ENCODE measurements at regions not wholly inside any gene's neighbourhood (a gene's known extent, or its start where the extent isn't known, plus 50 kb on each side); places are given as distances from the start of the nearest gene placed in this dataset.

- no peak overlapping the region for H3K9ac ChIP-seq (ENCODE audit: low read depth, low read length, poor library complexity, severe bottlenecking)
- H3F3A ChIP-seq (ENCODE audit: low read depth), result no peaks in the 10 kb centered on the region
- no peak overlapping the region for H2AFZ ChIP-seq (ENCODE audit: low read length)
- H3K9me3 ChIP-seq (ENCODE audit: insufficient read depth, low read depth, low read length), result no peaks in the 10 kb centered on the region; the same call in 1 of the 2 replicates
- no peaks in the 10 kb centered on the region for H3K79me2 ChIP-seq (ENCODE audit: insufficient read depth, low read length)
- no peaks in the 10 kb centered on the region for H3K4me1 ChIP-seq (ENCODE audit: insufficient read depth, low read length, poor library complexity, severe bottlenecking)
- H3K4me3 ChIP-seq (ENCODE audit: low read length, poor library complexity, severe bottlenecking), result no peak overlapping the region
- no peak overlapping the region for H3K4me2 ChIP-seq (ENCODE audit: low read depth, low read length, poor library complexity, severe bottlenecking)
- TF ChIP-seq, protein P1, sequence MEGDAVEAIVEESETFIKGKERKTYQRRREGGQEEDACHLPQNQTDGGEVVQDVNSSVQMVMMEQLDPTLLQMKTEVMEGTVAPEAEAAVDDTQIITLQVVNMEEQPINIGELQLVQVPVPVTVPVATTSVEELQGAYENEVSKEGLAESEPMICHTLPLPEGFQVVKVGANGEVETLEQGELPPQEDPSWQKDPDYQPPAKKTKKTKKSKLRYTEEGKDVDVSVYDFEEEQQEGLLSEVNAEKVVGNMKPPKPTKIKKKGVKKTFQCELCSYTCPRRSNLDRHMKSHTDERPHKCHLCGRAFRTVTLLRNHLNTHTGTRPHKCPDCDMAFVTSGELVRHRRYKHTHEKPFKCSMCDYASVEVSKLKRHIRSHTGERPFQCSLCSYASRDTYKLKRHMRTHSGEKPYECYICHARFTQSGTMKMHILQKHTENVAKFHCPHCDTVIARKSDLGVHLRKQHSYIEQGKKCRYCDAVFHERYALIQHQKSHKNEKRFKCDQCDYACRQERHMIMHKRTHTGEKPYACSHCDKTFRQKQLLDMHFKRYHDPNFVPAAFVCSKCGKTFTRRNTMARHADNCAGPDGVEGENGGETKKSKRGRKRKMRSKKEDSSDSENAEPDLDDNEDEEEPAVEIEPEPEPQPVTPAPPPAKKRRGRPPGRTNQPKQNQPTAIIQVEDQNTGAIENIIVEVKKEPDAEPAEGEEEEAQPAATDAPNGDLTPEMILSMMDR (conservative IDR thresholded peaks at IDR 0.05; ENCODE audit: low read length), result no peak
- no peak for TF ChIP-seq EZH2phosphoT487 (IDR thresholded peaks at IDR 0.05; ENCODE audit: borderline replicate concordance)
- H3K36me3 ChIP-seq (ENCODE audit: insufficient read depth, low read length), result no peaks in the 10 kb centered on the region
- H3K27me3 ChIP-seq (ENCODE audit: insufficient read depth, low read length, poor library complexity, severe bottlenecking), result no peaks in the 10 kb centered on the region
- no peaks in the 10 kb centered on the region for H3K9me2 ChIP-seq (replicated peaks; ENCODE audit: low read depth, low read length)
- no peaks in the 10 kb centered on the region for H4K20me1 ChIP-seq (ENCODE audit: insufficient read depth, low read length, poor library complexity, severe bottlenecking)
Measured at GRCh38 chr12:78441737-78442453, 422.7 kb upstream of the SYT1 start.

GRCh38 chr12:78442454-78442801, 422.1 kb upstream of the SYT1 start:
- no peak overlapping the region for H3K4me3 ChIP-seq (ENCODE audit: low read length, poor library complexity, severe bottlenecking)
- H2AFZ ChIP-seq (ENCODE audit: low read length), result no peak overlapping the region

DNA sequence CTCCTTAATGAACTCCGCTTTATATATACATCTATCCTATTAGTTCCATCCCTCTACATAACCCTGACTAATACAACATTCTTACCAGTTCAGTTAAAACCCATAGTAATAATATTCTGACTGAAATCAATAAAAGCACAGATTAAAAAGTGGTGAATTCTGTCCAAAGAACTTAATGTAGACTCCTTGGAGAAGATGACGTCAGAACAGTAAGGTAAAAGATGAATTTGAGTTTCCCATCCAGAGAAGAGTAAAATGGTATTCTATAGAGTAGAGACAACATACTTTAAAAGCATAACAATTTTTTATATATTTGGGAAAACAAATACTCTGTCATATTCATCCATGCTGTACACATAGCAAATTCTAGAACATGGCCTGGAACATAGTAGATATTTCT, 418.0 kb upstream of the SYT1 start:
- H3K36me3 ChIP-seq (ENCODE audit: insufficient read depth, low read length), result no peaks in the 10 kb centered on the region
- TF ChIP-seq, protein P1 (conservative IDR thresholded peaks at IDR 0.05; ENCODE audit: low read length), result no peak
- TF ChIP-seq EZH2phosphoT487 (IDR thresholded peaks at IDR 0.05; ENCODE audit: borderline replicate concordance), result no peak
- H3K9ac ChIP-seq (ENCODE audit: low read depth, low read length, poor library complexity, severe bottlenecking), result no peak overlapping the region
- H3K4me1 ChIP-seq (ENCODE audit: insufficient read depth, low read length, poor library complexity, severe bottlenecking), result no peaks in the 10 kb centered on the region
- no peaks in the 10 kb centered on the region for H3K79me2 ChIP-seq (ENCODE audit: insufficient read depth, low read length)
- H2AFZ ChIP-seq (ENCODE audit: low read length), result no peak overlapping the region
- H3K4me2 ChIP-seq (ENCODE audit: low read depth, low read length, poor library complexity, severe bottlenecking), result no peak overlapping the region
- H3K4me3 ChIP-seq (ENCODE audit: low read length, poor library complexity, severe bottlenecking), result no peak overlapping the region
- H4K20me1 ChIP-seq (ENCODE audit: insufficient read depth, low read length, poor library complexity, severe bottlenecking), result no peaks in the 10 kb centered on the region
- H3F3A ChIP-seq (ENCODE audit: low read depth), result no peaks in the 10 kb centered on the region
- no peaks in the 10 kb centered on the region for H3K9me3 ChIP-seq (ENCODE audit: insufficient read depth, low read depth, low read length)
- no peaks in the 10 kb centered on the region for H3K9me2 ChIP-seq (replicated peaks; ENCODE audit: low read depth, low read length)
- H3K27me3 ChIP-seq (ENCODE audit: insufficient read depth, low read length, poor library complexity, severe bottlenecking), result no peaks in the 10 kb centered on the region

More at GRCh38 chr12:78442454-78442801, 422.1 kb upstream of the SYT1 start:
- Histone ChIP-seq H3F3A (ENCODE audit: low read depth) (no peaks in the 10 kb centered on the region), H3K79me2 (ENCODE audit: insufficient read depth, low read length) (no peaks in the 10 kb centered on the region), H3K9me2 (replicated peaks; ENCODE audit: low read depth, low read length) (no peaks in the 10 kb centered on the region), H3K9me3 (ENCODE audit: insufficient read depth, low read depth, low read length) (no peaks in the 10 kb centered on the region; the same call in 1 of the 2 replicates), H3K4me2 (ENCODE audit: low read depth, low read length, poor library complexity, severe bottlenecking) (no peak overlapping the region), H3K27me3 (ENCODE audit: insufficient read depth, low read length, poor library complexity, severe bottlenecking) (no peaks in the 10 kb centered on the region), H3K36me3 (ENCODE audit: insufficient read depth, low read length) (no peaks in the 10 kb centered on the region), H3K9ac (ENCODE audit: low read depth, low read length, poor library complexity, severe bottlenecking) (no peak overlapping the region), H3K4me1 (ENCODE audit: insufficient read depth, low read length, poor library complexity, severe bottlenecking) (no peaks in the 10 kb centered on the region), H4K20me1 (ENCODE audit: insufficient read depth, low read length, poor library complexity, severe bottlenecking) (no peaks in the 10 kb centered on the region)
- TF ChIP-seq, protein P1 (conservative IDR thresholded peaks at IDR 0.05; ENCODE audit: low read length), result no peak
- no peak for TF ChIP-seq EZH2phosphoT487 (IDR thresholded peaks at IDR 0.05; ENCODE audit: borderline replicate concordance)

Data from Loucy (cell line).